C4-2B (cell line): ENCODE measurements at regions not wholly inside any gene's neighbourhood (a gene's known extent, or its start where the extent isn't known, plus 50 kb on each side); places are given as distances from the start of the nearest gene placed in this dataset.

Experiments used
- CTCF ChIP-seq: fragments of 450-650 bp; conservative IDR thresholded peaks from 2 replicates; pipeline ENCODE4 v1.5.1; 2017; ENCODE audit warnings: mild to moderate bottlenecking
- ZFX ChIP-seq: fragments of 450-650 bp; IDR thresholded peaks from 2 replicates; pipeline ENCODE4 v1.6.1; 2017

- no peak for TF ChIP-seq CTCF
- no peak for TF ChIP-seq ZFX
Measured at GRCh38 chr11:91960770-91961169, 263.8 kb upstream of the FAT3 start.
